ENCODE measurements at regions not wholly inside any gene's neighbourhood (a gene's known extent, or its start where the extent isn't known, plus 50 kb on each side); places are given as distances from the start of the nearest gene placed in this dataset.

- no peak for DNase-seq
- H3K4me3 Mint-ChIP-seq (ENCODE audit: low read depth, unreplicated experiment): no peak overlapping the region
- no TSS peak for BruUV-seq (replicated peaks)
- CTCF ChIA-PET: interaction anchor here (0.5 kb wide), 1 partner anchor 214 kb away, joined by 3 read pairs; no protein-coding TSS in a partner anchor
- no peaks in the 10 kb centered on the region for H3K4me1 Mint-ChIP-seq (ENCODE audit: low read depth, unreplicated experiment)
- no peaks in the 10 kb centered on the region for H3K27me3 Mint-ChIP-seq (ENCODE audit: unreplicated experiment)
- H3K9me3 Mint-ChIP-seq (ENCODE audit: low read depth, unreplicated experiment): no peaks in the 10 kb centered on the region
- peaks cover 15% of the 10 kb centered on the region for H3K36me3 Mint-ChIP-seq (ENCODE audit: insufficient read depth, unreplicated experiment)
- no peak overlapping the region for H3K27ac Mint-ChIP-seq (ENCODE audit: unreplicated experiment)
- intact Hi-C loops (cut with micrococcal nuclease; ENCODE audit: unreplicated experiment): no loop called here
- no peak for TF ChIP-seq CTCF (IDR thresholded peaks at IDR 0.05; ENCODE audit: unreplicated experiment)
Observed at GRCh38 chr6:144476286-144476685, 191.2 kb downstream of the UTRN start.

- CTCF ChIA-PET: no interaction called here
- intact Hi-C loops (cut with micrococcal nuclease; ENCODE audit: unreplicated experiment): no loop called here
- H3K36me3 Mint-ChIP-seq (ENCODE audit: insufficient read depth, unreplicated experiment): peaks cover 19% of the 10 kb centered on the region
- no peaks in the 10 kb centered on the region for H3K4me1 Mint-ChIP-seq (ENCODE audit: low read depth, unreplicated experiment)
- no peak for TF ChIP-seq CTCF (IDR thresholded peaks at IDR 0.05; ENCODE audit: unreplicated experiment)
- H3K4me3 Mint-ChIP-seq (ENCODE audit: low read depth, unreplicated experiment): no peak overlapping the region
- BruUV-seq (replicated peaks): no TSS peak
- H3K9me3 Mint-ChIP-seq (ENCODE audit: low read depth, unreplicated experiment): no peaks in the 10 kb centered on the region
- no peaks in the 10 kb centered on the region for H3K27me3 Mint-ChIP-seq (ENCODE audit: unreplicated experiment)
- DNase-seq: no peak
- no peak overlapping the region for H3K27ac Mint-ChIP-seq (ENCODE audit: unreplicated experiment)
Observed at GRCh38 chr6:144477396-144477795, 192.3 kb downstream of the UTRN start.

- Mint-ChIP-seq H3K27me3 (ENCODE audit: unreplicated experiment) (no peaks in the 10 kb centered on the region), H3K4me3 (ENCODE audit: low read depth, unreplicated experiment) (no peak overlapping the region), H3K4me1 (ENCODE audit: low read depth, unreplicated experiment) (no peaks in the 10 kb centered on the region), H3K36me3 (ENCODE audit: insufficient read depth, unreplicated experiment) (peaks cover 22% of the 10 kb centered on the region), H3K27ac (ENCODE audit: unreplicated experiment) (no peak overlapping the region), H3K9me3 (ENCODE audit: low read depth, unreplicated experiment) (no peaks in the 10 kb centered on the region)
- no TSS peak for BruUV-seq (replicated peaks)
- intact Hi-C loops (cut with micrococcal nuclease; ENCODE audit: unreplicated experiment): no loop called here
- TF ChIP-seq CTCF (IDR thresholded peaks at IDR 0.05; ENCODE audit: unreplicated experiment): no peak
- DNase-seq: no peak
- CTCF ChIA-PET: no interaction called here
Observed at GRCh38 chr6:144477856-144478255, 192.7 kb downstream of the UTRN start.

- Mint-ChIP-seq H3K36me3 (ENCODE audit: insufficient read depth, unreplicated experiment) (peaks cover 26% of the 10 kb centered on the region), H3K27ac (ENCODE audit: unreplicated experiment) (no peak overlapping the region), H3K4me1 (ENCODE audit: low read depth, unreplicated experiment) (no peaks in the 10 kb centered on the region), H3K4me3 (ENCODE audit: low read depth, unreplicated experiment) (no peak overlapping the region), H3K27me3 (ENCODE audit: unreplicated experiment) (no peaks in the 10 kb centered on the region), H3K9me3 (ENCODE audit: low read depth, unreplicated experiment) (no peaks in the 10 kb centered on the region)
- DNase-seq: no peak
- CTCF ChIA-PET: no interaction called here
- BruUV-seq (replicated peaks): no TSS peak
- TF ChIP-seq CTCF (IDR thresholded peaks at IDR 0.05; ENCODE audit: unreplicated experiment): no peak
- intact Hi-C loops (cut with micrococcal nuclease; ENCODE audit: unreplicated experiment): no loop called here
Observed at GRCh38 chr6:144478483-144478882, 193.3 kb downstream of the UTRN start.
